Endothelial cell of umbilical vein (primary cell): ENCODE measurements at regions not wholly inside any gene's neighbourhood (a gene's known extent, or its start where the extent isn't known, plus 50 kb on each side); places are given as distances from the start of the nearest gene placed in this dataset.

Source experiments
- BruUV-seq: library from RNA; stranded (reverse); fragments of 400-500 nt; replicated peaks from 2 replicates; lab custom pipeline; 2021; lab: Mats Ljungman, UMichigan
- CTCF ChIA-PET: fragments of 300-600, 350-600 bp; sonication (Branson Sonifier 250); formaldehyde crosslinking; loops from one replicate; lab custom pipeline; 2021; ENCODE audit warnings: antibody characterized with exemption, inconsistent platforms; lab: Charles Lee
- POLR2A ChIA-PET: fragments of 300-600, 350-600 bp; sonication (Branson Sonifier 250); formaldehyde crosslinking; loops from one replicate; lab custom pipeline; 2021; ENCODE audit warnings: antibody characterized with exemption, inconsistent platforms; lab: Charles Lee
- DNase-seq: peaks from one replicate; pipeline ENCODE4 v3.0.0-alpha.2; 2011; ENCODE audit warnings: low read depth, low spot score
- FAIRE-seq: peaks from 2 replicates; lab custom pipeline; 2011; peaks lifted over from hg19 to GRCh38; lab: Jason Lieb, UNC
- H2AFZ ChIP-seq: 2 replicates; pipeline ENCODE4 v1.6.0; 2012; ENCODE audit warnings: low read depth, low read length, control low read depth, inconsistent platforms
- H3K27ac ChIP-seq: 2 replicates; pipeline ENCODE4 v1.5.1; 2011; ENCODE audit warnings: low read depth, mild to moderate bottlenecking, control low read depth, low read length, moderate library complexity; ENCODE audit not compliant: insufficient read depth
- H3K27me3 ChIP-seq, 2 experiments: 2 replicates each; pipeline versions ENCODE4 v1.6.0 to v1.6.1; 2011; ENCODE audit warnings: low read length in 2 of 2, mixed read lengths in 1 of 2; ENCODE audit not compliant: control insufficient read depth in 2 of 2, insufficient read depth in 2 of 2
- H3K36me3 ChIP-seq, 2 experiments: 2 replicates in 1 of 2; 3 replicates in 1 of 2; pipeline ENCODE4 v1.5.1; 2011; ENCODE audit warnings: low read length in 2 of 2, mild to moderate bottlenecking in 1 of 2, moderate library complexity in 1 of 2; ENCODE audit not compliant: control insufficient read depth in 2 of 2, insufficient read depth in 2 of 2; ENCODE audit errors: extremely low read depth in 1 of 2
- H3K4me1 ChIP-seq: 3 replicates; pipeline ENCODE4 v1.5.1; 2011; ENCODE audit warnings: mild to moderate bottlenecking, low read length; ENCODE audit not compliant: control insufficient read depth, insufficient read depth; ENCODE audit errors: extremely low read depth
- H3K4me2 ChIP-seq: 2 replicates; pipeline ENCODE4 v1.6.1; 2011; ENCODE audit warnings: low read length, control low read depth, mixed read lengths; ENCODE audit not compliant: insufficient read depth
- H3K4me3 ChIP-seq, 3 experiments: fragments of 200-600 bp in 1 of 3; sonication (generic), shearing (Covaris generic) in 1 of 3; replicated peaks in 1 of 3; 2 replicates each; pipeline ENCODE4 v1.5.1; 2011 to 2016; ENCODE audit warnings: control low read depth in 3 of 3, low read length in 3 of 3, mild to moderate bottlenecking in 2 of 3, inconsistent platforms in 1 of 3, low read depth in 1 of 3, moderate library complexity in 1 of 3; ENCODE audit not compliant: insufficient read depth in 1 of 3
- H3K79me2 ChIP-seq: 2 replicates; pipeline ENCODE4 v1.6.0; 2012; ENCODE audit warnings: low read length, inconsistent platforms; ENCODE audit not compliant: control insufficient read depth, insufficient read depth
- H3K9ac ChIP-seq: replicated peaks from 2 replicates; pipeline ENCODE3; 2011; ENCODE audit warnings: low read length, control low read depth; ENCODE audit not compliant: insufficient read depth; ENCODE audit errors: extremely low read depth
- H3K9me1 ChIP-seq: replicated peaks from 3 replicates; pipeline ENCODE4 v1.6.0; 2011; ENCODE audit warnings: mild to moderate bottlenecking, low read length; ENCODE audit not compliant: control insufficient read depth, insufficient read depth; ENCODE audit errors: extremely low read depth
- H3K9me3 ChIP-seq: replicated peaks from 2 replicates; pipeline ENCODE4 v1.5.1; 2012; ENCODE audit warnings: low read length, inconsistent platforms; ENCODE audit not compliant: control insufficient read depth, insufficient read depth
- H4K20me1 ChIP-seq: replicated peaks from 2 replicates; pipeline ENCODE3; 2011; ENCODE audit warnings: mild to moderate bottlenecking, low read length; ENCODE audit not compliant: control insufficient read depth, insufficient read depth; ENCODE audit errors: extremely low read depth
- EZH2 ChIP-seq: IDR thresholded peaks from 2 replicates; pipeline ENCODE4 v1.6.1; 2012; ENCODE audit warnings: borderline replicate concordance, low read depth, mild to moderate bottlenecking, moderate library complexity, low read length, inconsistent platforms; ENCODE audit not compliant: severe bottlenecking
- FOS ChIP-seq: IDR thresholded peaks from 2 replicates; pipeline ENCODE4 v1.6.1; 2011; ENCODE audit warnings: mild to moderate bottlenecking, low read length, moderate library complexity, borderline replicate concordance; ENCODE audit not compliant: insufficient read depth
- GATA2 ChIP-seq: IDR thresholded peaks from 2 replicates; pipeline ENCODE4 v1.7.0; 2011; ENCODE audit warnings: low read depth, mild to moderate bottlenecking, moderate library complexity, mixed read lengths, low read length; ENCODE audit not compliant: insufficient read length, insufficient read depth
- JUN ChIP-seq: IDR thresholded peaks from 2 replicates; pipeline ENCODE4 v1.6.1; 2011; ENCODE audit warnings: borderline replicate concordance, low read depth; ENCODE audit not compliant: insufficient read length, insufficient read depth
- MYC ChIP-seq: IDR thresholded peaks from one replicate; pipeline ENCODE4 v1.6.1; 2011; ENCODE audit warnings: mild to moderate bottlenecking, low read depth, low read length
- POLR2A ChIP-seq: IDR thresholded peaks from 2 replicates; pipeline ENCODE4 v1.6.1; 2012; ENCODE audit warnings: low read depth, mild to moderate bottlenecking, control low read depth, low read length
- POLR2AphosphoS5 ChIP-seq: IDR thresholded peaks from 2 replicates; pipeline ENCODE4 v1.6.1; 2012; ENCODE audit warnings: low read depth, mild to moderate bottlenecking, control low read depth, low read length, moderate library complexity; ENCODE audit not compliant: insufficient read depth
- dilution Hi-C: fragments of 300-500 bp; cut with MboI; formaldehyde crosslinking; loops from one replicate; pipeline ENCODE4 v1.15.0; 2019; ENCODE audit warnings: low sequenced_read_pairs; ENCODE audit not compliant: extremely low pct_ligation_motif_present
- intact Hi-C: fragments of 100-400 bp; cut with micrococcal nuclease; formaldehyde crosslinking; loops from one replicate; pipeline ENCODE4 v1.10.0; 2022
- TF ChIP-seq, protein P1 (sequence below): IDR thresholded peaks from 2 replicates; pipeline ENCODE4 v1.6.1; 2011; ENCODE audit not compliant: insufficient read depth, insufficient read length
- TF ChIP-seq, protein P2 (sequence below), 2 donors: IDR thresholded peaks; 1 replicate in 1 of 2; 2 replicates in 1 of 2; pipeline ENCODE4 v1.5.1; 2011; ENCODE audit warnings: low read length in 2 of 2, mild to moderate bottlenecking in 2 of 2, moderate library complexity in 2 of 2, control low read depth in 1 of 2, inconsistent platforms in 1 of 2, low read depth in 1 of 2; ENCODE audit not compliant: insufficient read depth in 1 of 2; ENCODE audit errors: extremely low read depth in 1 of 2

DNA sequence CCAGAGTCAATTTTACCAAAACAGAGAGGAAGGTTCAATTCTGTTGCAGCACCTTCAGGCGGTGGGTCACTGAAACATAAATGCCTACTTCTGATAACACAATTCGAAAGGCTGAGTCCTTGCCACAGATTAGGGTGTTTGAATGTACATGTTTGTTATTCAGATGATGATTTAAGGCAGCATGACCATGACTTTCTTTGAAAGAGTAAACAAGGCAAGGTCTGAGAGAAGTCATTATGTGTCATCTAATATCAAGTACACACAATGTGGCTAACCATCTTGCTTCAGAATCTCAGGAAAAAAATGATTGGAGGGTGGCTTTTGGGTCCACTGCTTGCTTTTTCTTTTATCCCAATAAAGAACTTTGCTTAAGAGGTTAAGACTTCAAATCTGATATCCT is 457.5 kb downstream of the TAF11L14 start:
- no peak for FAIRE-seq
- ChIA-PET CTCF (no interaction called here), POLR2A (no interaction called here)
- no peaks in the 10 kb centered on the region for H4K20me1 ChIP-seq
- no peak overlapping the region for H3K27ac ChIP-seq
- intact Hi-C loops (no loop called here), dilution Hi-C loops (no loop called here)
- no peak for TF ChIP-seq FOS
- TF ChIP-seq EZH2, result no peak
- no peak for TF ChIP-seq POLR2AphosphoS5
- TF ChIP-seq MYC, result no peak
- no peak for TF ChIP-seq POLR2A
- TF ChIP-seq, protein P1, sequence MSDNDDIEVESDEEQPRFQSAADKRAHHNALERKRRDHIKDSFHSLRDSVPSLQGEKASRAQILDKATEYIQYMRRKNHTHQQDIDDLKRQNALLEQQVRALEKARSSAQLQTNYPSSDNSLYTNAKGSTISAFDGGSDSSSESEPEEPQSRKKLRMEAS, result no peak
- no peak for TF ChIP-seq JUN
- no peak for TF ChIP-seq GATA2
- H3K9me3 ChIP-seq, result no peaks in the 10 kb centered on the region
- BruUV-seq, result no TSS peak
- no peaks in the 10 kb centered on the region for H3K9me1 ChIP-seq
- no peak overlapping the region for H3K4me2 ChIP-seq
- H3K4me3 ChIP-seq, result no peak overlapping the region
- DNase-seq, result no peak
- no peaks in the 10 kb centered on the region for H3K27me3 ChIP-seq
- H2AFZ ChIP-seq, result no peak overlapping the region
- H3K4me1 ChIP-seq, result no peaks in the 10 kb centered on the region
- H3K36me3 ChIP-seq, result no peaks in the 10 kb centered on the region
- H3K9ac ChIP-seq, result no peak overlapping the region
- H3K79me2 ChIP-seq, result no peaks in the 10 kb centered on the region

DNA sequence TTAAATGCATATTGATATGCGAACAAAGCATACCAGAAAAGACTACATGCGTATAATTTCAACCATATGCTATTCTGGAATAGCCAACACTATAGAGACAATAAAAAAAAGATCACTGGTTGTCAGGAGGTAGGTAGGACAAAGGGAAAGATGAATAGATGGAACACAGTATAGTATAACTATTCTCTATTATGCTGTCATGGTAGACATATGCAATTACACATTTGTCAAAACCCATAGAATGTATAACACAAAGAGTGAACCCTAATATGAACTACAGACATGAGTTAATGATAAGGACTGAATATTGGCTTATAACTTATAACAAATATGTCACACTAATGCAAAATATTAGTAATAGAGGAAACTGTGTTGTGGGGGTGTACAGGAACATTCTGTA is 460.8 kb downstream of the TAF11L14 start:
- dilution Hi-C loops (no loop called here), intact Hi-C loops (no loop called here)
- Histone ChIP-seq H3K9me3 (no peaks in the 10 kb centered on the region), H3K27ac (no peak overlapping the region), H3K4me2 (no peak overlapping the region), H4K20me1 (no peaks in the 10 kb centered on the region), H3K27me3 (no peaks in the 10 kb centered on the region), H2AFZ (no peak overlapping the region), H3K36me3 (no peaks in the 10 kb centered on the region), H3K4me1 (no peaks in the 10 kb centered on the region), H3K79me2 (no peaks in the 10 kb centered on the region), H3K4me3 (no peak overlapping the region), H3K9me1 (no peaks in the 10 kb centered on the region), H3K9ac (no peak overlapping the region)
- ChIA-PET CTCF (no interaction called here), POLR2A (no interaction called here)
- DNase-seq (no peak), FAIRE-seq (no peak)
- BruUV-seq, result no TSS peak
- TF ChIP-seq FOS (no peak), GATA2 (no peak), JUN (no peak), MYC (no peak), POLR2AphosphoS5 (no peak), POLR2A (no peak), EZH2 (no peak)
- TF ChIP-seq, protein P1, result no peak
- TF ChIP-seq, protein P2, sequence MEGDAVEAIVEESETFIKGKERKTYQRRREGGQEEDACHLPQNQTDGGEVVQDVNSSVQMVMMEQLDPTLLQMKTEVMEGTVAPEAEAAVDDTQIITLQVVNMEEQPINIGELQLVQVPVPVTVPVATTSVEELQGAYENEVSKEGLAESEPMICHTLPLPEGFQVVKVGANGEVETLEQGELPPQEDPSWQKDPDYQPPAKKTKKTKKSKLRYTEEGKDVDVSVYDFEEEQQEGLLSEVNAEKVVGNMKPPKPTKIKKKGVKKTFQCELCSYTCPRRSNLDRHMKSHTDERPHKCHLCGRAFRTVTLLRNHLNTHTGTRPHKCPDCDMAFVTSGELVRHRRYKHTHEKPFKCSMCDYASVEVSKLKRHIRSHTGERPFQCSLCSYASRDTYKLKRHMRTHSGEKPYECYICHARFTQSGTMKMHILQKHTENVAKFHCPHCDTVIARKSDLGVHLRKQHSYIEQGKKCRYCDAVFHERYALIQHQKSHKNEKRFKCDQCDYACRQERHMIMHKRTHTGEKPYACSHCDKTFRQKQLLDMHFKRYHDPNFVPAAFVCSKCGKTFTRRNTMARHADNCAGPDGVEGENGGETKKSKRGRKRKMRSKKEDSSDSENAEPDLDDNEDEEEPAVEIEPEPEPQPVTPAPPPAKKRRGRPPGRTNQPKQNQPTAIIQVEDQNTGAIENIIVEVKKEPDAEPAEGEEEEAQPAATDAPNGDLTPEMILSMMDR (IDR thresholded peaks at IDR 0.05; ENCODE audit: extremely low read depth in 1 of 2, insufficient read depth in 1 of 2, low read depth in 1 of 2, low read length in 2 of 2), result no peak
